Activated naive CD4-positive, alpha-beta T cell treated with Interleukin-2 at 50 U/mL for 16 hours (primary cell): ENCODE measurements at regions not wholly inside any gene's neighbourhood (a gene's known extent, or its start where the extent isn't known, plus 50 kb on each side); places are given as distances from the start of the nearest gene placed in this dataset.

Experiments used
- DNase-seq: peaks from one replicate; pipeline ENCODE4 v3.0.0-alpha.2; 2020

DNA sequence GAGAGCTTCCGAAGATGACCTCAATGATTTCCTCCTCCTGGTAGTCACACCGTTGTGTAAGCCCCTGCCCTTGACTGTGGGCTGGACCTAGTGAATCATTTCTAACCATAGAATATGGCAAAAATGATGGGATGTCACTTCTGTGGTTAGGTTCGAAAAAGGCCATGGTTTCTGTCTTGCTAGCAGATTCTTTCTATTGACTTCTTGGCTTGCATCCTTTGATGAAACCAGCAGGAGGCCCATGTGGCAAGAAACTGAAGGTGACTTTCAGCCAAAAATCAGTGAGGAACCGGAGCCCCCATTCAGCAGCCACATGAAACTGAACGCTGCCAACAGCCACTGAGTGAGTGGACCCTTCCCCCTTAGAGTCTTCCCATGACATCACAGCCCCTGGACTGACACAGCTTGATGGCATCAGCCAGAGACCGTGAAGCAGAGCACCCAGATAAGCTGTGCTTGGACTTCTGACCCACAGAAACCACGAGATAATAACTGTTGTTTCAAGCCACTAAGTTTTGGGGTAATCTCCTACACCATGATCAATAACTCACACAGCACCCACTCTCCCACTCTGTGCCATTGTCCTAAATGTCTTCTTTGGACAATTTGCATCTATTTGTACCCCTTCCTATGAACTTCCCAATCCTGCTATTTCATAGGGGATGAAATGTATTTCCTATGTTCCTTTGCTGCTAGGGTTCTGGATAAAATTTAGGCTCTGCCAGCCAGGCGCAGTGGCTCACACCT, 148.0 kb upstream of the STX18 start:
- no peak for DNase-seq

DNA sequence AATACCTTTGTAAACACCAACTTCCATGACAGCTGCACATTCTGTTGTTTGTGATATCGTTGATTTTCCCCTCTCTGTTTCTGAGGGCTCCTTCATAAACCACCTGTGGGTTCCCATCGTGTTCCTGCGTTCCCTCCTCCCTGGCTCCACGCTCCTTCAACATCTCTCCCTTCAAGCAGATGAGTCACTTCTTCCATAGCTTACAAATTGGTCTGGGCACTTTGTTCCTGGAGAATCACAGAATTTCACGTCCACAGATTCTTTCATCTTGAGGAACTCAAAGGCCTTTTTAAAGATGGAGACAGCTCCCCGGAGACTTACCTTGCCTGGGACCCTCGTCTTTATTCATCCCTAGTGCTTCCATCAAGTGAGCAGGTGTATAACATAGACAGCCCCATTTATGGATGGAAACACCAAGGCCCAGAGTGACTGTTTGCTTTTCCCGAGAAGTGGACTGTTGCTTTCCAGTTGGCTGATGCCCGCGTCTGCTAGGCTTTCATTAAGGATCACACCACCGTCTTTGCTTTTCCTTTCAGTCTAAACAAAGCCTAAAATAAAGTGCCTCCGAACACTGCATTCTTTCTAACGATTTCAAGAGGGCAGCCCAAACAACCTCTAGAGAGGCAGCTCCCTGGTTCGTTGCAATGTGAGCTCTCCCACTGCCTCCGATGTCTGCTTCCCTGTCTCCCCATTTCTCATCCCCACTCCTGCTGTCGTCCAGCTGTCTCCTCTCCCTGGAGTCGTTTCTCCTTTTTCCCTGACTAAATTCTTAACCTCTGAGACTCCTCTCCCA, 146.3 kb upstream of the STX18 start:
- no peak for DNase-seq

DNA sequence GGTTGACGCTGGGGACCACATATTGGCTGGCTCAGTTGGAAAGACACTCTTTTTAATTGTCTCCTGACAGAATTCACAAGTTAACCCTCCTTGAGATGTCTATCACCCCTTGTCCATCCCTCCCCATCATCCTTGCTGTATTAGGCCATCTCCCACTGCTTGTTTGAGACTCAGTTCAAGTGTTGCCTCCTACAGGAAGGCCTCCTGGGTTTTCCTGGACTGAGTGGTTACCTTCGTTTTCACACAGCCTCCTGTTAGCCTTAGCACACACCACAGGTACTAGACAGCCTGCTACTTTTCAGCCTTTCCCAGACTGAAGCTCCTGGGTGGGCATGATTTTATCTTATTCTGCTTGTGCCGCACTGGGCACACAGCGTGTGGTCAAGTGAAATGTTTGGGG, 145.3 kb upstream of the STX18 start:
- no peak for DNase-seq

DNA sequence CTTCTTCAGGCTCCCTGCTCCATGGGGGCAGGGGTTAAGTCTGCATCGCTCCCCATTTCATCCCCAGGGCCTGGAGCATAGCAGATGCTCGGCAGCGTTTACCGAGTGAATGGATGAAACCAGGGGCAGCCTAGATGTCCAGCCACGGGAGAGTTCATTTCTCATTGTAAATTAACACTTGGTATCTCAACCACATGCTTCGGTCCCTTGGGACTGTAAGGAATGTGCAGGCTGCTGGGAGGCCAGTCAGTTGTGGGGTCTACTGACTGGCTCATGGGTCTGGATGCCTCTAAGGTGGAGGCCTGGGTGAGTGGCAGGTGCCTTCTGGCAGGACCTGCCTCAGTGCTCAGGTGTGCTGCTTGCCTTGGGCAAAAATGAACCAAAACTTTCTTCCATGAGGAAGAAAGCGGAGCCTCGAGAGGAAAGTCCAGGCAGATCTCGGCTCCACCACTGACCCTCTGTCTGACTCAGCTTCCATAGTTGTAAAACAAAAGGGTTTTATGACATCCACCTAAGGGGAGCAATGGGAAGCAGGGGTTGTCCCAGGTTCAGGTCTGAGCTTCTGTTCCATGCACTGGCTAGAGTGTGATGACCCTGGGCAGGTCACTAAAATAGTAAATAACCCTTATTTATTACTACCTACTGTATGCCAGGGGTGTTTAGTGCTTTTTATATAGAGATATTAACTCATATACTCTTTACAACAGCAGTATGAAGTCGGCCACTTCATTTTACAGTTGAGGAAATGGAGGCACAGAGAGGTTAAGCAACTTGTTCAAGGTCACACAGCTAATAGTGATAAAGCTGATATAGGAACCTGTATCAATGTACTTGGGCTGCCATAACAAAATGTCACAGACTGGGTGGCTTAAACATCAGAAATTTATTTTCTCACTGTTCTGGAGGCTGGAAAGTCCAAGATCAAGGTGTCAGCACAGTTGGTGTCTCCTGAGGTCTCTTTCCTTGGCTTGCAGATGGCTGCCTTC, 144.3 kb upstream of the STX18 start:
- no peak for DNase-seq

DNA sequence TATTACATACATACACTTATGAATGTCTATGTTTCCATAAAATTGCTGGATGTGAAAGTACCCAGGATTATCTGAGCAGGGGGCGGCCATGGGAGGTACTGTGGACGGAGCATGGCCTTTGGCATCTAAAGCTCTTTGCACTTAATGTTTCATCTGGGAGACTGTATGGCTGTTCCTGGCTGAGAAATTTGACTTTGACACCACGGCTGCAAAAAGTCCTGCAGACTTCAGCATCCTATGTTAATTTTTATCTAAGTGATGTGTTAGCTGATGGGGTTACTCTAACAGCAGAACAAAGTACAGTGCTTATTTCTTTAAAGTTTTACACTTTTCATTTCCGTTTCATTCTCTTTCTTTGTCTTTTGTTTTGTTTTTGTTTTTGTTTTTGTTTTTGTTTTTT, 139.8 kb upstream of the STX18 start:
- no peak for DNase-seq

GRCh38 chr4:4680758-4681157, 138.9 kb upstream of the STX18 start:
- DNase-seq = no peak

DNA sequence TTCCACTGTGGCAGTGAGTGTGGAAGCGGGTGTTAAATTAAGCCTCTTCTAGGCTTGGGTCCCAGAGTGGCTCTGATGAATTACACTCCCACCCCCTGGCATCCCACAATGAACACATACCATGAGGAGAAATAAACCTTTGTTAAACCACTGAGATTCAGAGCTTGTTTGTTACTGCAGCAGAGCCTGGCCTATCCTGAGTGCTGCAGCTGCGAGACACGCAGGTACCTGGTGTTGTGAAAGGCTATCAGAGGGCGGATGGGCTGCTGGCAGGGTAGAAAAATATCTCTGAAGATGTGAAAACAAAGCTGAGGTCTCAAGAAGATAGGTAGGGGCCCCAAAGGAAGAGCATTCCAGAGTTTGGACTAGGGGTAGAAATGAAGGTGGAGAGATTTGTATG, 138.4 kb upstream of the STX18 start:
- no peak for DNase-seq

DNA sequence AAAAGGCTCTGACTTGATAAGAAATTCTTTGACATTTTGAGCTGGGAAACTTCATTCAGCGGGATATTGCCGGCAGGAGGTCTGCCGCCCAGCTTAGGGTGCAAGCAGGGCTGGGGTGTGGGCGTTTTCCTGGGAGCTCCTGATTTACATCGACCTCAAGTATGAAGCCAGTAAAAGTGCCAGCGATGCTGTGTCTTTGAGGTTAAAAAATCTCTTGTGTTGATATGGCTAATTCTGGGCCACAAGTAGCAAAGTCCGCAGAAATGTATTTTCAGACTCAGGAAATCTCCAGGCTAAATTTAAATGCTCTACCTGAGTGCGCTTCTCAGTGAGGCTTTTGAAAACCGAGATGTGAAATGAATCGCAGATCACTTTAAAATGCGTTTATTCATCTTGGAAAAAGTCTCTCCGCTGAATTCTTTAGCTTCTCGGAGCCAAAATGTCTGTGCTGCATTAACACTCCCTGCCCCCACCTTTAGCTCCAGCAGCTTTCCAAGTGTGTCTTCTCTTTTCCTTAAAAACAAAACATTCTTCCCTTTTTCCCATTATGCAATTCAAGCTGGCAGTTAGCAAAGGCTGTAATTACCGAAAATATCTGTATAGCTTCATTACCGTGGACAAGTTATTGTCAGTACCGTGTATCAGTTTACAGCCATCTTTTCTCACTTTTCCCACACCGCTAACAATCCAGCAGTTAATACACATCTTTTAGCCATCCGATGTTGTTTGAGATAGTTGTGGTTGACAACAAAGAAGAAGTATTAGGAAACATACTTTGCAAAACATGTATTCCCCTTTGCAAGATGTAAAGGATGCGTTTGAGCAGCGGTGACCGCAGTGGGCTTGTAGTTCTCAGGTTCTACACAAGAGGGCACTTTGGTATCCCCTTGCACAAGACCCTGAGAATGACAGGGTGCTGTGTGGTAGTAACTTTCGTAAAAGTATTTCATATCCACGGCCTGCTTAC, 136.0 kb upstream of the STX18 start:
- no peak for DNase-seq

DNA sequence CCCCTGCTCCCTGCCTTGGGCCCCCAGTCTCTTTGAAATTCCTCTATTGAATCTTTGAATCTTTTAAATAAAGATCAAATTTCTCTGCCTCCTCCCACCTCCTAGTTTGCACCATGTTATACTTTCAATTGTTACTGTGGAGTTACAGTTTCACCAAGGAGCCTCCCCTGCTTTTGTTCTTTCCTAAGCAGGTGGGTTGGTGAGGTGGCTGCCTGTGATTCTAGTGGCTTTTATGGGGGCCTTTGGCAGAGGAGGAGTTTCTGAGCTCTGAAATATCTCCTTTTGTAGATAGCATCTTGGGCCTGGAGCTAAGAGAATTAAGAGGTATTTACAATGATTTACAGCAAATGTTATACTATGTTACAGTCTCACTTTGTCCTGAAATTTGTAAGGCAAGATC, 133.8 kb upstream of the STX18 start:
- no peak for DNase-seq

GRCh38 chr4:4675051-4675581, 133.3 kb upstream of the STX18 start:
- DNase-seq = no peak

DNA sequence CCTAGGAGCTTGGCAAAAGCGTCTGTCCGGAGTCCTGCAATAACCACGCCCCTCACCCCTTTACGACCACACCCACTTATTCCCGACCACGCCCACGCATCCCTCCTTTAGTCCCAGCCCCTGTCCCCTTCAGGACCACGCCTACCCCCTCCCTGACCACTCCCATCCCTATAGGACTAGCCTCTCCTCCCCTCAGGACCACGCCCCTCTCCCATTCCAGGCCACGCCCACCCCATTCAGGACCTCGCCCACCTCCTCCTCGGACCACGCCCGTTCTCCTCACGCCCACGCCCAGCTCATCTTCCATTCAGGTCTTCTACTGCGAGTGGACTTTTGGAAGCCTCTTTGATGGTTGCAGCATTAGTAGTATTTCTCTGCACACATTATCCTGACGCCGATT, 131.2 kb upstream of the STX18 start:
- no peak for DNase-seq

GRCh38 chr4:4672402-4672801, 130.6 kb upstream of the STX18 start:
- no peak for DNase-seq

- no peak for DNase-seq
Observed at GRCh38 chr4:4671774-4672349, 130.0 kb upstream of the STX18 start.

GRCh38 chr4:4670869-4671268, 129.0 kb upstream of the STX18 start:
- no peak for DNase-seq

- DNase-seq = no peak
Observed at GRCh38 chr4:4668355-4669210, 126.7 kb upstream of the STX18 start.

DNA sequence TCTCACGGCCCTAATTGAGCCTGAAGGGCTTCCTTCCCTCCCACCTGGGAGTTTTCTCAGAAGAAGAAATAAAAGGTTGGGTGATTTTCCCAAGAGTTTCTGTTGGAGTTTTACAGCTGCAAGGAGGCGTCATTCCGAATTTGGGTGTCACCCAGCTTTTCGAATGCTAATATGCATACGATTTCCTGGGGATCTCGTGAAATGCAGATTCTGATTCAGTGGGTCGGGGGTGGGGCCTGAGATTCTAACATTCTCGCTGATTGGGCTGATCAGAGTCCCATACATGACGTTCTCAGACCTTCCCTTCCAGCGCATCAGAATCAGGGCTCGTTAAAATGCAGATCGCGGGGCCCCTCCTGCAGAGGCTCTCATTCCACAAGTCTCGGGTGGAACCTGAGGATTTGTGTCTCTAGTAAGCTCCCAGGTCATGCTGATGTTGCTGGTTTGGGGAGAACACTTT, 125.8 kb upstream of the STX18 start:
- no peak for DNase-seq

DNA sequence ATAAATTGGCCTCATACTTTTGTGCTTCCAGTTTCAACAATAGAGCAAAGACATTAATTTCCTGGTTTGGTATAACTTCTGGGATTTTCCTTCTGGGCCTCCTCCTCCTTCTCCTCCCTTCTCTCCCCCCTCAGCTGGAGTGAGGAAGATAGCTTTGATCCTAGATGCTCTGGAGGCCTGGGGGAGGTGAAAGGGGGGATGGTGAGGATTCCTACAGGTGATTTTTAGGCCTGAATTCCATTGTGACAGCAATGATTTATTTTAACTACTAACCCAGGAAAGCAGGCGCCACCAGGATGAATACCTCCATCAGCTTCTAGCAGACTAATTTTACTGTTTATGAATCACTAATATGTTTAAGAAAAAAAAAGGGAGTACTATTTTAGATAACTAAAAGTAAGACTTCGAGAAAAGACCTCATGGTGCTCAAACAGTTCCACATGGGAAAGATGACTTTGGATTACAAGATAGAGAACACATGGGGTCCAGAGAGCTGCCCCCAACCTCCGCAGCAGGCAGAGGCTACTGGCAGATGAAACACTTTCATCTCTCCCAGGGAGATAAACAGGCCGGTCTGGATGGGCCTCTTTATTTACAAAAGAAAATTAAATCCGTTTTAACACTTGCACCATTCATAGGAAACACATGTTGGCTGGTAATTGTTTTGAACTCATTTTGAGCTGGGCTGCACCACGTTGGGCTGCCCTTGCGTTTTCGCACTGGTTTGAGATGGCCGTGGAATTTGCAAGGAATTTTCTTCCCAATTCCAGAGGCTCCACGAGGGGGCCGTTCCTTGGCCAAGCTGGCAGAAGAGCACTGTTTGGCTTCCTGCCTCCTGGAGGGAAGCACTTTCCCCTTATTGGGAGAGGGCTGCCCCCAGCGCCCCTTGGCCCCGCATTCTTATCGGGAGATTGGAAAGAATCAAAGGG, 125.1 kb upstream of the STX18 start:
- DNase-seq = no peak

- DNase-seq = no peak
Observed at GRCh38 chr4:4666187-4666586, 124.3 kb upstream of the STX18 start.

DNA sequence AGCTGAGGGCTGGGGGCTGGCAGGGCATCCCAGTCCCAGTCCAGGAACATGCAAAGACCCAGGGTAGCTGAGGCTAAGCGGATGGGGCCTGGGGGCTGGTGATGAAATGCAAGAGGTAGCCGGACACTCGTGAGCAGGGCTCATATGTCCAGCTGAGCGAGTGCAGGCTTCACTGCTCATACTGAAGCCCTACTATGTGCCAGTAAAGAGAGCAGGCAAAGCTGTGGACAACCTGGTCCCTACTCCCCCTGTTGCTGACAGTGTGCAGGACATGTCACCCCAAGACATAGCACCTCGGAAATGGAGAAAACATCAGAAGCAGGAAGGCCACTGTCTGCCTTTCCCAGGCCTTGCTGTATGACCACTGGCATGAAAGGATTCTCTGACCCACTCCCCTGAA, 122.4 kb upstream of the STX18 start:
- DNase-seq = no peak
